Pulmonary artery endothelial cell (primary cell): ENCODE measurements at regions not wholly inside any gene's neighbourhood (a gene's known extent, or its start where the extent isn't known, plus 50 kb on each side); places are given as distances from the start of the nearest gene placed in this dataset.
"Not testable (repeated sequence)": the region's sequence is repeated elsewhere in the genome, so short reads cannot be mapped to it uniquely, and the experiment has no call there.

Experiments
- DNase-seq: peaks from one replicate; pipeline ENCODE4 v3.0.0-alpha.2; 2011; ENCODE audit warnings: low read depth, low spot score

GRCh38 chr15:62681939-62682896 lies 360.3 kb upstream of the TPM1 start:
- no peak for DNase-seq

DNA sequence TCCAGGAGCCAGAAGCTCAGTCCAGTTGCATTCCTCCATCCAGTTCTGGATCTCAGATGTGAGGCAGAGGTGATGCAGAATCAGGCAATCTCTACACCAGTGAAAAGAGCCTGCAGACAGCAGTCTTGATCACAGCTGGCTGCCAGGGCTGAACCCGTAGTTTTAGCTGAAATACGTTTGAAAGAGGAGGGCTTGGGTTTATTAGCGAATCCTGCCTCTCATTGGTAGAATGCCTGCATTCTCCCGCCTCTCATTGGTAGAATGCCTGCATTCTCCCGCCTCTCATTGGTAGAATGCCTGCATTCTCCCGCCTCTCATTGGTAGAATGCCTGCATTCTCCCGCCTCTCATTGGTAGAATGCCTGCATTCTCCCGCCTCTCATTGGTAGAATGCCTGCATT lies 359.4 kb upstream of the TPM1 start:
- not testable (repeated sequence) for DNase-seq

GRCh38 chr15:62684123-62684808 lies 358.3 kb upstream of the TPM1 start:
- DNase-seq, result no peak

- no peak for DNase-seq
Measured at GRCh38 chr15:62691008-62691407, 351.5 kb upstream of the TPM1 start.

GRCh38 chr15:62697636-62698035 lies 344.9 kb upstream of the TPM1 start:
- DNase-seq, result no peak

DNA sequence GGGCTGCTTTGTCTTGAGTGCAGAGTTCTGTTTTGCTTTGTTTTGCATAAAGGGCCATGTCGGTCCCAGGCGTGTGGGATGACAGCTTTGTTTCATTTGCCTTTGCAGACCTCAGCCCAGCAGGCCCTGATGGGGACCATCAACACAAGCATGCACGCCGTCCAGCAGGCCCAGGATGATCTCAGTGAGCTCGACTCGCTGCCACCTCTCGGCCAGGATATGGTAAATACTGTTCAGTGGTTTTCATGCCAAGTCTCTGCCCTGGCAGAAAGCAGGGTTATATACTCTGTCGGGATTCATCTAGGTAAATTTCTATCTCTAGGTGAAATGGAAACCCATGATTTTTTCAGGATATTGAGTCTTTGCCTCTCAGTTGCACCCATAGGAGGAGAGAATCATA lies 343.9 kb upstream of the TPM1 start:
- no peak for DNase-seq

GRCh38 chr15:62706317-62706716 lies 336.2 kb upstream of the TPM1 start:
- DNase-seq, result no peak

DNA sequence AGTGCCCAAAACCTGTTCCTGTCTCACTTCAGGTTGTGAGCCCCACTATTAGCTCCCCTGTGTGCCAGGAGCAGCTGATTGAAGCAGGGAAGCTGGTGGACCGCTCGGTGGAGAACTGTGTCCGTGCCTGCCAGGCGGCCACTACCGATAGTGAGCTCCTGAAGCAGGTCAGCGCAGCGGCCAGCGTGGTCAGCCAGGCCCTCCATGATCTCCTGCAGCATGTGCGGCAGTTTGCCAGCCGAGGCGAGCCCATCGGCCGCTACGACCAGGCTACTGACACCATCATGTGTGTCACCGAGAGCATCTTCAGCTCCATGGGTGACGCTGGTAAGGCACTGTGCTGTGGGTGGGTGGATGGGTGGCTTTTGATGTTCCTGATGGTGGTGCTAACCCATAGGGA lies 334.1 kb upstream of the TPM1 start:
- no peak for DNase-seq

GRCh38 chr15:62709261-62709660 lies 333.3 kb upstream of the TPM1 start:
- no peak for DNase-seq

GRCh38 chr15:62711691-62712454 lies 330.7 kb upstream of the TPM1 start:
- DNase-seq, result no peak

GRCh38 chr15:62712455-62712839 lies 330.1 kb upstream of the TPM1 start:
- DNase-seq, result no peak

DNA sequence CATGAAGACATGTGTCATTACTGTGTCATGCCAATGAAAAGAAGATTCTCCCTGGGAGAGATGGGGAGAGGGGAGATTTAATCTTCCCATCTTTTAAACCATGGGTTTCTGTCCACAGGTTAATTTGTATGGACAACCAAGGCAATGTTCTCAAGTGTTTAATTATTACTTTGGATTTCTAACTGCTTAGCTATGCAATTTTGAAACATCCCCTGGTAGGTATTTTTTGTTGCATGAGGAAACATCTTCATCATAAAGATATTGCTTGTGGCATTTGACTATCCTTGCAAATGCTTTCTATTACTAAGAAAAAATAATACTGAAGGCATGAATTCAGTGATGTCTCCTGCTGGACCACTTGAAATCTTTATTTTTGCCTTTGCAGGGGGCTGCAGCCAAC lies 326.6 kb upstream of the TPM1 start:
- no peak for DNase-seq

- DNase-seq, result no peak
Measured at GRCh38 chr15:62717496-62717895, 325.1 kb upstream of the TPM1 start.

DNA sequence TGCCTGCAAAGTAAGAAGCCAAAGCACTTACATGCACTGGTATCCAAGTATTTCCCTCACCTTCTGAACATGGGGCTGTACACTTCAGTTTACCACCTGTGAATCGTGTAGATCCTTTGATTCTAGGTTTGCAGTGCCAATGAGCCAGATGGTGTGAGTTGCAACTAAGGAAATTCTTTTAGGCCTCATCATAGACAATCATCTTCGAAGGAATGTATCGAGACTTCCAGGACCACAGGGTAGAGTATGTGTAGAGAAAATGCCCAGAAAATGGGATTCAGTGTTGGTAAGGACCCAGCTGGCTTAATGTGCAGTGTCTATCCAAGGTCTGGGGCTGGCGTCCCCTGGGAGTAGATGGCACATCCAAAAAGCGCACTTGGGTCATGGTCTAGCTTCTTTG lies 323.2 kb upstream of the TPM1 start:
- no peak for DNase-seq

- DNase-seq, result no peak
Measured at GRCh38 chr15:62722237-62722636, 320.3 kb upstream of the TPM1 start.

DNA sequence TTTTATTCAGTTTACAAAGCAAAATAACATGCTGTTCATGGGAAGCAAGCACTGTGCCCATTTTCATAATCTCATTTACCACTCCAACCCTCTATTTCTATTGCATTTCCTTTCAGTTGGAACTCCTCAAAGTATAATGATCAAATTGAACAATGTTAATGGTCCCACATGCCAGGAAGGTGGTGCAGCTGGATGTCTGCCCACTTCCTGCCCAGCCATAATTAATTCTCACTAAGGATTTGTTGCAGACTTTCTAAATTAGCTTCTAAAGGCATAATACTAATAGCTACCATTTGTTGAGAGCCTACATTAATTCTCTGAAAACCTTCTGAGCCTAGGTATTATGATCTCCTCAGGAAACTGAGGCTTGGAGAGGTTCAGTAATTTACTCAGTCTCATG lies 316.1 kb upstream of the TPM1 start:
- no peak for DNase-seq

DNA sequence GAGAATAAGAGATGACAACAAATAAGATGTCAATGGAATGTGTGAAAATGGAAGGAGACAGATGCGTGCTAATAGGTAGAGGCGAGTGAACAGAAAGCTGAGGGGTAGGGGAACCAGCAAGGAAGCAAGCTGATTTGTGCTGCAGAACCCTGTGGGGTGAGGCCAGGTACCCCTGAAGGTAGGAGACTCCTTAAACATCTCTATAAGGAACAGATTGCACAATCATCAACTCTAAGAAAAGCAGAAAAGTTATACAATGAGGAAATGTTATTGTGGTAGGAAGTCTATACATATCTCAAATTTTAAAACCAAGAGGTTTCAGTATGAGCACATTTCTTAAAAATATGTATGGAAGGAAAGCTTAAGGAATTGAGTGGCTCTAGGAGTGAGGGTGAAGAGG lies 315.0 kb upstream of the TPM1 start:
- no peak for DNase-seq

- DNase-seq, result no peak
Measured at GRCh38 chr15:62730825-62731224, 311.7 kb upstream of the TPM1 start.

DNA sequence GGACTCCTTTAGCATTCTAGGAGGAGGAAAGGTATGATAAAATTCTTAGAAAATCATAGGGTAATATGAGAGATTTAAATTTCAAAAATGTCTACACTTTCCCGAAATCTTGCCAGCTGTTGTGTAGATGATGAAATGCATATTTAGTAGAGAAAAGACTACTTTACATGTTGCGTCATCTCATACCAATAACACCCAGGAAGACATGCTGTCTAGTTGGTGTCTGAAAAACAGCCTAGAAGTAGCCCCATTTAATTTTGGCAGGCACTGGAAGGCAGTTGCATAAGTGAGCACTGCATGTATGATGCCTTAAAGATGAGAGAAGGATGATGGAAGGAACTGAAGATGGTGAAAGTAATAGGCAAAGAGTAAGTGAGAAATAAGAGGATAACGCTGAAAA lies 310.5 kb upstream of the TPM1 start:
- DNase-seq, result no peak

- no peak for DNase-seq
Measured at GRCh38 chr15:62734706-62735105, 307.8 kb upstream of the TPM1 start.

DNA sequence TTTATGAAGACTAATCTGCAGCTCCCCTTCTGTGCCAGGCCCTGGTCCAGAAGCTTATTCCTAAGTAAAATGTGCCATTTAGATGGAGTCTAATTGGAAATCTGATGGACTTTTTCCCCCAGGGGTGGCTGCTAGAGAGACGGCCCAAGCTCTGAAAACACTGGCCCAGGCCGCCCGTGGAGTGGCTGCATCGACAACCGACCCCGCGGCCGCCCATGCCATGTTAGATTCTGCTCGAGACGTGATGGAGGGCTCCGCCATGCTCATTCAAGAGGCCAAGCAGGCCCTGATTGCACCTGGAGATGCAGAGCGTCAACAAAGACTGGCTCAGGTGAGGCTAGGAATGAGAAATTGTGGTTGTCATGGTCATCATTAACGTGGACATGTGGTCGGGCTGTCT lies 305.8 kb upstream of the TPM1 start:
- DNase-seq, result no peak

GRCh38 chr15:62737551-62737950 lies 305.0 kb upstream of the TPM1 start:
- DNase-seq, result no peak
